Adipocyte (in vitro differentiated cells): ENCODE measurements at regions not wholly inside any gene's neighbourhood (a gene's known extent, or its start where the extent isn't known, plus 50 kb on each side); places are given as distances from the start of the nearest gene placed in this dataset.
A peak's percentile ranks its signal among the peaks of the same experiment; 100 is the strongest.

Source experiments
- DNase-seq: peaks from one replicate; pipeline ENCODE4 v3.0.0-alpha.2; 2015; ENCODE audit warnings: low read depth
- H3K27me3 ChIP-seq: replicated peaks from 2 replicates; pipeline ENCODE4 v1.7.0; 2013; ENCODE audit warnings: mild to moderate bottlenecking, low read length, moderate library complexity; ENCODE audit not compliant: control insufficient read depth, insufficient read depth
- H3K36me3 ChIP-seq: 2 replicates; pipeline ENCODE4 v1.7.0; 2013; ENCODE audit warnings: low read length, mild to moderate bottlenecking, moderate library complexity; ENCODE audit not compliant: control insufficient read depth, insufficient read depth, severe bottlenecking
- H3K4me1 ChIP-seq: 2 replicates; pipeline ENCODE4 v1.7.0; 2013; ENCODE audit warnings: mild to moderate bottlenecking, low read length, moderate library complexity; ENCODE audit not compliant: control insufficient read depth, insufficient read depth
- H3K4me3 ChIP-seq: 2 replicates; pipeline ENCODE4 v1.7.0; 2013; ENCODE audit warnings: mild to moderate bottlenecking, low read length, moderate library complexity
- H3K9ac ChIP-seq: 2 replicates; pipeline ENCODE4 v1.7.0; 2013; ENCODE audit warnings: mild to moderate bottlenecking, low read length, moderate library complexity
- H3K9me3 ChIP-seq: 2 replicates; pipeline ENCODE4 v1.7.0; 2013; ENCODE audit warnings: mild to moderate bottlenecking, low read length, moderate library complexity; ENCODE audit not compliant: control insufficient read depth

- peak; percentile 15 for DNase-seq
- no peaks in the 10 kb centered on the region for H3K4me1 ChIP-seq
Observed at GRCh38 chr5:60014331-60014730, 120.8 kb upstream of the PDE4D start.

GRCh38 chr5:60010853-60011252 lies 117.3 kb upstream of the PDE4D start:
- Histone ChIP-seq H3K9me3 (no peaks in the 10 kb centered on the region), H3K9ac (no peak overlapping the region), H3K4me3 (no peak overlapping the region), H3K4me1 (no peaks in the 10 kb centered on the region), H3K36me3 (no peaks in the 10 kb centered on the region), H3K27me3 (no peaks in the 10 kb centered on the region)
- no peak for DNase-seq

More at GRCh38 chr5:60014331-60014730, 120.8 kb upstream of the PDE4D start:
- H3K9me3 ChIP-seq, result no peaks in the 10 kb centered on the region
- H3K9ac ChIP-seq, result no peak overlapping the region
- H3K36me3 ChIP-seq, result no peaks in the 10 kb centered on the region
- H3K4me3 ChIP-seq, result no peak overlapping the region
- no peaks in the 10 kb centered on the region for H3K27me3 ChIP-seq

GRCh38 chr5:60010328-60010727 lies 116.8 kb upstream of the PDE4D start:
- no peak overlapping the region for H3K4me3 ChIP-seq
- no peaks in the 10 kb centered on the region for H3K9me3 ChIP-seq
- DNase-seq, result no peak
- H3K27me3 ChIP-seq, result no peaks in the 10 kb centered on the region
- H3K9ac ChIP-seq, result no peak overlapping the region
- no peaks in the 10 kb centered on the region for H3K36me3 ChIP-seq
- H3K4me1 ChIP-seq, result no peaks in the 10 kb centered on the region

- no peak overlapping the region for H3K4me3 ChIP-seq
- peaks cover 8% of the 10 kb centered on the region for H3K9me3 ChIP-seq
- no peaks in the 10 kb centered on the region for H3K4me1 ChIP-seq
- no peaks in the 10 kb centered on the region for H3K36me3 ChIP-seq
- H3K27me3 ChIP-seq, result no peaks in the 10 kb centered on the region
- DNase-seq, result no peak
- no peak overlapping the region for H3K9ac ChIP-seq
Observed at GRCh38 chr5:60007729-60008128, 114.2 kb upstream of the PDE4D start.

- H3K36me3 ChIP-seq, result no peaks in the 10 kb centered on the region
- H3K4me1 ChIP-seq, result no peaks in the 10 kb centered on the region
- H3K9ac ChIP-seq, result no peak overlapping the region
- peaks cover 7% of the 10 kb centered on the region for H3K9me3 ChIP-seq
- H3K27me3 ChIP-seq, result no peaks in the 10 kb centered on the region
- DNase-seq, result peak; percentile 24
- H3K4me3 ChIP-seq, result no peak overlapping the region
Observed at GRCh38 chr5:59999056-59999455, 105.5 kb upstream of the PDE4D start.

GRCh38 chr5:59992206-59992605 lies 98.7 kb upstream of the PDE4D start:
- Histone ChIP-seq H3K4me3 (no peak overlapping the region), H3K36me3 (no peaks in the 10 kb centered on the region), H3K9me3 (no peaks in the 10 kb centered on the region), H3K4me1 (no peaks in the 10 kb centered on the region), H3K9ac (no peak overlapping the region), H3K27me3 (no peaks in the 10 kb centered on the region)
- DNase-seq, result no peak

- H3K4me1 ChIP-seq, result no peaks in the 10 kb centered on the region
- no peak overlapping the region for H3K4me3 ChIP-seq
- H3K27me3 ChIP-seq, result no peaks in the 10 kb centered on the region
- DNase-seq, result no peak
- H3K36me3 ChIP-seq, result no peaks in the 10 kb centered on the region
- no peak overlapping the region for H3K9ac ChIP-seq
- no peaks in the 10 kb centered on the region for H3K9me3 ChIP-seq
Observed at GRCh38 chr5:59988396-59988795, 94.9 kb upstream of the PDE4D start.

- Histone ChIP-seq H3K27me3 (peaks cover 5% of the 10 kb centered on the region), H3K4me3 (no peak overlapping the region), H3K4me1 (no peaks in the 10 kb centered on the region), H3K9ac (no peak overlapping the region), H3K9me3 (no peaks in the 10 kb centered on the region), H3K36me3 (no peaks in the 10 kb centered on the region)
- DNase-seq, result no peak
Observed at GRCh38 chr5:59976342-59976741, 82.8 kb upstream of the PDE4D start.

GRCh38 chr5:59972043-59972442 lies 78.5 kb upstream of the PDE4D start:
- DNase-seq, result no peak
- H3K9ac ChIP-seq, result no peak overlapping the region
- H3K9me3 ChIP-seq, result no peaks in the 10 kb centered on the region
- no peaks in the 10 kb centered on the region for H3K36me3 ChIP-seq
- peaks cover 5% of the 10 kb centered on the region for H3K27me3 ChIP-seq
- H3K4me1 ChIP-seq, result no peaks in the 10 kb centered on the region
- H3K4me3 ChIP-seq, result no peak overlapping the region

GRCh38 chr5:59959330-59959729 lies 65.8 kb upstream of the PDE4D start:
- Histone ChIP-seq H3K4me1 (peaks cover 13% of the 10 kb centered on the region), H3K9me3 (no peaks in the 10 kb centered on the region), H3K27me3 (peaks cover 4% of the 10 kb centered on the region), H3K9ac (no peak overlapping the region), H3K36me3 (no peaks in the 10 kb centered on the region), H3K4me3 (no peak overlapping the region)
- DNase-seq, result no peak

- Histone ChIP-seq H3K36me3 (no peaks in the 10 kb centered on the region), H3K9me3 (no peaks in the 10 kb centered on the region), H3K9ac (peak overlapping the region; percentile 46), H3K27me3 (no peaks in the 10 kb centered on the region), H3K4me1 (peaks cover 13% of the 10 kb centered on the region), H3K4me3 (no peak overlapping the region)
- DNase-seq, result peak; percentile 55
Observed at GRCh38 chr5:59956130-59956783, 62.7 kb upstream of the PDE4D start.

GRCh38 chr5:59955241-59955640 lies 61.7 kb upstream of the PDE4D start:
- Histone ChIP-seq H3K36me3 (no peaks in the 10 kb centered on the region), H3K27me3 (no peaks in the 10 kb centered on the region), H3K9ac (no peak overlapping the region), H3K4me1 (peaks cover 13% of the 10 kb centered on the region), H3K9me3 (no peaks in the 10 kb centered on the region), H3K4me3 (no peak overlapping the region)
- no peak for DNase-seq
